ENCODE measurements at regions not wholly inside any gene's neighbourhood (a gene's known extent, or its start where the extent isn't known, plus 50 kb on each side); places are given as distances from the start of the nearest gene placed in this dataset.

DNA sequence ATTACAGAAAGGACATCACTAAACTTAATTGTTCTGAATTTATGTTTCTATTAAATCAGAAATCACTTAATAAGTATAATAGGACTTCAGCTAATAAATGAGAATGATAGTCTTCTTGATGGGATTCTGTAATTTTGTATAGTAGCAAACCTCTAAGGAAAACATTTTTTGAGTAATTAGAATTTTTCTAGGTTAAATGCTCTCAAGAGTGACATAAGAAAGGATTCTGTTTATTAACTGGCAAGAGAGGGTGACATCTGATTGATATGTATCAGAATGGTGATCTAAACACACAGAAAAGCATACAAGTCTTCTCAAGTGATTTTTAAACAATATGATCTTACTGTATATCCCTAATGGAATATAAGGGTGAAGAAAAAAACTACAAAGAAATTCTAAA is 1597.7 kb upstream of the PRR20A start:
- TF ChIP-seq, protein P1, sequence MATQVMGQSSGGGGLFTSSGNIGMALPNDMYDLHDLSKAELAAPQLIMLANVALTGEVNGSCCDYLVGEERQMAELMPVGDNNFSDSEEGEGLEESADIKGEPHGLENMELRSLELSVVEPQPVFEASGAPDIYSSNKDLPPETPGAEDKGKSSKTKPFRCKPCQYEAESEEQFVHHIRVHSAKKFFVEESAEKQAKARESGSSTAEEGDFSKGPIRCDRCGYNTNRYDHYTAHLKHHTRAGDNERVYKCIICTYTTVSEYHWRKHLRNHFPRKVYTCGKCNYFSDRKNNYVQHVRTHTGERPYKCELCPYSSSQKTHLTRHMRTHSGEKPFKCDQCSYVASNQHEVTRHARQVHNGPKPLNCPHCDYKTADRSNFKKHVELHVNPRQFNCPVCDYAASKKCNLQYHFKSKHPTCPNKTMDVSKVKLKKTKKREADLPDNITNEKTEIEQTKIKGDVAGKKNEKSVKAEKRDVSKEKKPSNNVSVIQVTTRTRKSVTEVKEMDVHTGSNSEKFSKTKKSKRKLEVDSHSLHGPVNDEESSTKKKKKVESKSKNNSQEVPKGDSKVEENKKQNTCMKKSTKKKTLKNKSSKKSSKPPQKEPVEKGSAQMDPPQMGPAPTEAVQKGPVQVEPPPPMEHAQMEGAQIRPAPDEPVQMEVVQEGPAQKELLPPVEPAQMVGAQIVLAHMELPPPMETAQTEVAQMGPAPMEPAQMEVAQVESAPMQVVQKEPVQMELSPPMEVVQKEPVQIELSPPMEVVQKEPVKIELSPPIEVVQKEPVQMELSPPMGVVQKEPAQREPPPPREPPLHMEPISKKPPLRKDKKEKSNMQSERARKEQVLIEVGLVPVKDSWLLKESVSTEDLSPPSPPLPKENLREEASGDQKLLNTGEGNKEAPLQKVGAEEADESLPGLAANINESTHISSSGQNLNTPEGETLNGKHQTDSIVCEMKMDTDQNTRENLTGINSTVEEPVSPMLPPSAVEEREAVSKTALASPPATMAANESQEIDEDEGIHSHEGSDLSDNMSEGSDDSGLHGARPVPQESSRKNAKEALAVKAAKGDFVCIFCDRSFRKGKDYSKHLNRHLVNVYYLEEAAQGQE (tag by site-specific recombination; IDR thresholded peaks at IDR 0.05), result no peak
- TF ChIP-seq, protein P2, sequence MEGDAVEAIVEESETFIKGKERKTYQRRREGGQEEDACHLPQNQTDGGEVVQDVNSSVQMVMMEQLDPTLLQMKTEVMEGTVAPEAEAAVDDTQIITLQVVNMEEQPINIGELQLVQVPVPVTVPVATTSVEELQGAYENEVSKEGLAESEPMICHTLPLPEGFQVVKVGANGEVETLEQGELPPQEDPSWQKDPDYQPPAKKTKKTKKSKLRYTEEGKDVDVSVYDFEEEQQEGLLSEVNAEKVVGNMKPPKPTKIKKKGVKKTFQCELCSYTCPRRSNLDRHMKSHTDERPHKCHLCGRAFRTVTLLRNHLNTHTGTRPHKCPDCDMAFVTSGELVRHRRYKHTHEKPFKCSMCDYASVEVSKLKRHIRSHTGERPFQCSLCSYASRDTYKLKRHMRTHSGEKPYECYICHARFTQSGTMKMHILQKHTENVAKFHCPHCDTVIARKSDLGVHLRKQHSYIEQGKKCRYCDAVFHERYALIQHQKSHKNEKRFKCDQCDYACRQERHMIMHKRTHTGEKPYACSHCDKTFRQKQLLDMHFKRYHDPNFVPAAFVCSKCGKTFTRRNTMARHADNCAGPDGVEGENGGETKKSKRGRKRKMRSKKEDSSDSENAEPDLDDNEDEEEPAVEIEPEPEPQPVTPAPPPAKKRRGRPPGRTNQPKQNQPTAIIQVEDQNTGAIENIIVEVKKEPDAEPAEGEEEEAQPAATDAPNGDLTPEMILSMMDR (tag by site-specific recombination; IDR thresholded peaks at IDR 0.05), result no peak
- TF ChIP-seq, protein P3, sequence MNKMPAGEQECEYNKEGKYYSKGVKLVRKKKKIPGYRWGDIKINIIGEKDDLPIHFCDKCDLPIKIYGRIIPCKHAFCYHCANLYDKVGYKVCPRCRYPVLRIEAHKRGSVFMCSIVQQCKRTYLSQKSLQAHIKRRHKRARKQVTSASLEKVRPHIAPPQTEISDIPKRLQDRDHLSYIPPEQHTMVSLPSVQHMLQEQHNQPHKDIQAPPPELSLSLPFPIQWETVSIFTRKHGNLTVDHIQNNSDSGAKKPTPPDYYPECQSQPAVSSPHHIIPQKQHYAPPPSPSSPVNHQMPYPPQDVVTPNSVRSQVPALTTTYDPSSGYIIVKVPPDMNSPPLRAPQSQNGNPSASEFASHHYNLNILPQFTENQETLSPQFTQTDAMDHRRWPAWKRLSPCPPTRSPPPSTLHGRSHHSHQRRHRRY (tag by site-specific recombination; IDR thresholded peaks at IDR 0.05), result no peak
